DMS 273 treated with DMSO at 0.1 percent for 48 hours (cell line): ENCODE measurements at regions not wholly inside any gene's neighbourhood (a gene's known extent, or its start where the extent isn't known, plus 50 kb on each side); places are given as distances from the start of the nearest gene placed in this dataset.
"Not testable (repeated sequence)": the region's sequence is repeated elsewhere in the genome, so short reads cannot be mapped to it uniquely, and the experiment has no call there.

Experiments used
- DNase-seq: peaks from one replicate; lab custom pipeline; 2025; lab: John Stamatoyannopoulos, UW

GRCh38 chr2:2896011-2896410, 481.6 kb downstream of the EIPR1 start:
- DNase-seq: no peak

- not testable (repeated sequence) for DNase-seq
Measured at GRCh38 chr2:2894011-2894410, 483.6 kb downstream of the EIPR1 start.

- no peak for DNase-seq
Measured at GRCh38 chr2:2892892-2893291, 484.7 kb downstream of the EIPR1 start.

- no peak for DNase-seq
Measured at GRCh38 chr2:2892378-2892777, 485.2 kb downstream of the EIPR1 start.

GRCh38 chr2:2890901-2891300, 486.7 kb downstream of the EIPR1 start:
- no peak for DNase-seq

- no peak for DNase-seq
Measured at GRCh38 chr2:2890246-2890645, 487.4 kb downstream of the EIPR1 start.

GRCh38 chr2:2889646-2890045, 488.0 kb downstream of the EIPR1 start:
- DNase-seq: no peak

GRCh38 chr2:2889141-2889540, 488.5 kb downstream of the EIPR1 start:
- DNase-seq: no peak

- no peak for DNase-seq
Measured at GRCh38 chr2:2887772-2888387, 489.7 kb downstream of the EIPR1 start.

GRCh38 chr2:2886922-2887321, 490.7 kb downstream of the EIPR1 start:
- no peak for DNase-seq

GRCh38 chr2:2881499-2881898, 496.1 kb downstream of the EIPR1 start:
- no peak for DNase-seq

GRCh38 chr2:2880938-2881337, 496.7 kb downstream of the EIPR1 start:
- DNase-seq: no peak

GRCh38 chr2:2879781-2880180, 497.8 kb downstream of the EIPR1 start:
- no peak for DNase-seq

GRCh38 chr2:2879071-2879470, 498.5 kb downstream of the EIPR1 start:
- no peak for DNase-seq

- no peak for DNase-seq
Measured at GRCh38 chr2:2877427-2877826, 500.2 kb downstream of the EIPR1 start.

GRCh38 chr2:2876331-2877221, 501.0 kb downstream of the EIPR1 start:
- no peak for DNase-seq

- DNase-seq: no peak
Measured at GRCh38 chr2:2875831-2876230, 501.8 kb downstream of the EIPR1 start.

- no peak for DNase-seq
Measured at GRCh38 chr2:2875296-2875695, 502.3 kb downstream of the EIPR1 start.

- DNase-seq: no peak
Measured at GRCh38 chr2:2874805-2875204, 502.8 kb downstream of the EIPR1 start.

- no peak for DNase-seq
Measured at GRCh38 chr2:2874341-2874740, 503.3 kb downstream of the EIPR1 start.

- DNase-seq: no peak
Measured at GRCh38 chr2:2873450-2873811, 504.2 kb downstream of the EIPR1 start.

GRCh38 chr2:2872713-2873449, 504.7 kb downstream of the EIPR1 start:
- no peak for DNase-seq

GRCh38 chr2:2872309-2872617, 505.4 kb downstream of the EIPR1 start:
- no peak for DNase-seq
